BLaER1 (cell line): ENCODE measurements at regions not wholly inside any gene's neighbourhood (a gene's known extent, or its start where the extent isn't known, plus 50 kb on each side); places are given as distances from the start of the nearest gene placed in this dataset.

Experiments
- H3K27ac ChIP-seq: shearing (Covaris generic); formaldehyde crosslinking; 2 replicates; pipeline ENCODE4 v1.8.1; 2022
- H3K27me3 ChIP-seq: shearing (Covaris generic); formaldehyde crosslinking; 2 replicates; pipeline ENCODE4 v1.8.1; 2022
- H3K36me3 ChIP-seq: shearing (Covaris generic); formaldehyde crosslinking; 2 replicates; pipeline ENCODE4 v1.8.1; 2022
- H3K4me1 ChIP-seq: shearing (Covaris generic); formaldehyde crosslinking; 2 replicates; pipeline ENCODE4 v1.8.1; 2022
- H3K4me2 ChIP-seq: shearing (Covaris generic); formaldehyde crosslinking; 2 replicates; pipeline ENCODE4 v1.8.1; 2022
- H3K4me3 ChIP-seq: shearing (Covaris generic); formaldehyde crosslinking; 2 replicates; pipeline ENCODE4 v1.8.1; 2022
- H3K9ac ChIP-seq: shearing (Covaris generic); formaldehyde crosslinking; 2 replicates; pipeline ENCODE4 v1.8.1; 2022
- H3K9me3 ChIP-seq: shearing (Covaris generic); formaldehyde crosslinking; 2 replicates; pipeline ENCODE4 v1.8.1; 2022
- H4K20me1 ChIP-seq: shearing (Covaris generic); formaldehyde crosslinking; 2 replicates; pipeline ENCODE4 v1.8.1; 2022
- Cebpa-rat ChIP-seq: shearing (Covaris generic); IDR thresholded peaks from 2 replicates; pipeline ENCODE4 v1.8.1; 2022

GRCh38 chr4:175910700-175911099 is 98.6 kb upstream of the GPM6A start:
- TF ChIP-seq Cebpa-rat: no peak
- Histone ChIP-seq H3K4me3 (no peak overlapping the region), H3K27ac (no peak overlapping the region), H4K20me1 (no peaks in the 10 kb centered on the region), H3K9me3 (no peaks in the 10 kb centered on the region), H3K9ac (no peak overlapping the region), H3K27me3 (no peaks in the 10 kb centered on the region), H3K4me1 (no peaks in the 10 kb centered on the region), H3K36me3 (no peaks in the 10 kb centered on the region), H3K4me2 (no peak overlapping the region)

DNA sequence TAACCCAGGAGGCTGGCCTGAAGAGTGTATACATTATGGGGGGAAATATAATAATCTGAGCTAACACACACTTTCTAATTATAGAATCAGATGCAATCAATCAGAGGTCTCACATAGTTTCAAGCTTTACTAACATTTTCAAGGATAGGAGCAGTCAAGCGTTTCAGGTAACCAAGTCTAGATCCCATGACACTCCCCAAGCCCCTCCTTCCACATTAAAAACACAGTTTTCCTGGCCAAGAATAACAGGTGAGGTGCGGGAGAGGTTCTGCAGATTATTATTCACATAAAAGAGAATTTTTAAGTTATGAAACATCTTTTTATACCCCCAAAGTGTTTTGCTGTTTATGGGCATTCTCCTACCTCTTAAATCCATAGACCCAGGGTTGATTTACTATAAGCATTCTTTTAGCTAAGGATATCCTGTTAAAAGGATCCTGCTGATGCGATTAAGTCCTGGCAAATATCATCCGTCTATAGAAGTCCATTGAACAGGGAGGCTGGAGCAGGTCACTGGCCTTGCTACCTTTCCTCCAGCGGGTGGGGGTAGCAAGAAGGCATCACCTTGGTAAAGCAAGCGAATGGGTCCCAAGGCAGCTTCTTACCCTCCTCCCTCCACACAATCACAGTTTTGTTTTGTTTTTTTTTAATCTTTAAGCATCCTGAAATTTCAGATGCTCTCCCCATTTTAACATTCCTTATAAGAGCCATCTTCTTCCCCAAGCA is 104.7 kb upstream of the GPM6A start:
- Histone ChIP-seq H3K27me3 (no peaks in the 10 kb centered on the region), H3K9ac (no peak overlapping the region), H3K4me1 (no peaks in the 10 kb centered on the region), H3K4me3 (no peak overlapping the region), H3K27ac (no peak overlapping the region), H3K36me3 (no peaks in the 10 kb centered on the region), H3K4me2 (no peak overlapping the region), H3K9me3 (no peaks in the 10 kb centered on the region), H4K20me1 (no peaks in the 10 kb centered on the region; the same call in 1 of the 2 replicates)
- TF ChIP-seq Cebpa-rat: no peak

DNA sequence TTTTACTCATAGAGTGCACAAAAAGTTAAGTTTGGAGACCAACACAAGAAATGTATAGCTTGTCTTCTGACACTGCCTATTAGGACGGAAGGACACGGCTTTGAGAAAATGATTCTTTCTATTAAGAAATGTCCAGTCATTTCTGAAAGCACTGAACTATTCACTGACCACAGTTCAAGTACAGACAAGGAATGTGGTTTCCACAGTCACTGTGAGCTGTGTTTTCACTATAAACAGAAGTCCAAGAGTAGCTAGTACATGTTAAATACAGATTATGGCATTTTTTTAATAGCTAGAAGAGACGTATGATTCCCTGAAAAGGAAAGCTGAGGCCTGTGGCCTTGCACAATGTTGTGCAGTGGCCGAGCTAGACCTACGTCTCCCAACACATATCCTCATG is 115.1 kb upstream of the GPM6A start:
- no peak for TF ChIP-seq Cebpa-rat

GRCh38 chr4:175929441-175929840 is 117.4 kb upstream of the GPM6A start:
- Histone ChIP-seq H3K4me2 (no peak overlapping the region), H3K27me3 (no peaks in the 10 kb centered on the region)
- no peak for TF ChIP-seq Cebpa-rat

More for the DNA sequence above, 115.1 kb upstream of the GPM6A start:
- H3K27ac ChIP-seq: no peak overlapping the region
- no peaks in the 10 kb centered on the region for H3K27me3 ChIP-seq
- H3K9ac ChIP-seq: no peak overlapping the region
- H3K9me3 ChIP-seq: no peaks in the 10 kb centered on the region
- no peaks in the 10 kb centered on the region for H3K4me1 ChIP-seq
- no peak overlapping the region for H3K4me2 ChIP-seq
- no peak overlapping the region for H3K4me3 ChIP-seq
- H4K20me1 ChIP-seq: no peaks in the 10 kb centered on the region
- no peaks in the 10 kb centered on the region for H3K36me3 ChIP-seq

DNA sequence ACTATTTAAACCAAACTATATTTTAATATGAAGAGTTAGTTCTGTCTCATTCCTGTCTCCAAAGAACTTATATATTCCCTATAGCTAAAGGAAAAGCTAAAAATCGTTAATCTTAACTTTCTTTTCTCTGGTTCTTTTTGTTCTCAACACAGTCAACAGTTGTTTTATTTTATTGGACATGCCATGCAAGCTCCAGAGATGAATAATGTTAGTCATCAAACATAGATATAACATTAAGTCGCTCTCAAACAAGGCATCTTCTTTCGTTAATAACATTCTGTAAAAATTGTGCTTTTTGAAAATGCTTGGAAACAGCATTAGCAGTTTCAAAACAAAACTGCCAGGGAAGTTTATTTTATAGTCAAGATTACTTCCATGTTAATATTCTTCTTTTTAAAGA is 117.9 kb upstream of the GPM6A start:
- no peaks in the 10 kb centered on the region for H3K9me3 ChIP-seq
- H3K4me3 ChIP-seq: no peak overlapping the region
- no peaks in the 10 kb centered on the region for H3K4me1 ChIP-seq
- H3K9ac ChIP-seq: no peak overlapping the region
- no peaks in the 10 kb centered on the region for H4K20me1 ChIP-seq
- no peak overlapping the region for H3K27ac ChIP-seq
- no peaks in the 10 kb centered on the region for H3K36me3 ChIP-seq
- H3K4me2 ChIP-seq: no peak overlapping the region
- H3K27me3 ChIP-seq: no peaks in the 10 kb centered on the region
- TF ChIP-seq Cebpa-rat: no peak

More at GRCh38 chr4:175929441-175929840, 117.4 kb upstream of the GPM6A start:
- no peak overlapping the region for H3K9ac ChIP-seq
- no peaks in the 10 kb centered on the region for H3K36me3 ChIP-seq
- no peaks in the 10 kb centered on the region for H3K9me3 ChIP-seq
- no peaks in the 10 kb centered on the region for H4K20me1 ChIP-seq
- H3K4me1 ChIP-seq: no peaks in the 10 kb centered on the region
- no peak overlapping the region for H3K4me3 ChIP-seq
- no peak overlapping the region for H3K27ac ChIP-seq

GRCh38 chr4:175930471-175930870 is 118.4 kb upstream of the GPM6A start:
- Histone ChIP-seq H4K20me1 (no peaks in the 10 kb centered on the region), H3K9ac (no peak overlapping the region), H3K4me3 (no peak overlapping the region), H3K27me3 (no peaks in the 10 kb centered on the region), H3K4me2 (no peak overlapping the region), H3K4me1 (no peaks in the 10 kb centered on the region), H3K27ac (no peak overlapping the region), H3K36me3 (no peaks in the 10 kb centered on the region), H3K9me3 (no peaks in the 10 kb centered on the region)
- TF ChIP-seq Cebpa-rat: no peak

DNA sequence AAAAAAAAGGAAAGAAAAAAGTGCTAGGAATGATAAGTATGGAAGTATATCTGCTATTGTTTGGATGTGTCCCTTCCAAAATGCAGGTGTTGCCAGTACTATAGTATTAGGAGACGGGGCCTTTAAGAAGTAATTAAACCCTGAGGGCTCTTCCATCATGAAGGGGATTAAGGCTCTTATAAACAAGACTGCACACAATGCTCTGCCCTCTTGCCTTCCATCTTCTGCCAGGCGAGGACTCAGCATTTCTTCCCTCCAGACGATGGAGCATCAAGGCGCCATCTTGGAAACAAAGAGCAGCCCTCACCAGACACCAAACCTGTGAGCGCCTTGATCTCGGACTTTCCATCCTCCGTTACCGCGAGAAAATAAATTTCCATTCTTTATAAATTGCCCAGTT is 120.1 kb upstream of the GPM6A start:
- Histone ChIP-seq H3K36me3 (no peaks in the 10 kb centered on the region), H3K27ac (no peak overlapping the region), H3K4me1 (no peaks in the 10 kb centered on the region), H3K4me3 (no peak overlapping the region), H3K4me2 (no peak overlapping the region), H4K20me1 (no peaks in the 10 kb centered on the region), H3K9ac (no peak overlapping the region), H3K9me3 (no peaks in the 10 kb centered on the region), H3K27me3 (no peaks in the 10 kb centered on the region)
- TF ChIP-seq Cebpa-rat: no peak

- Histone ChIP-seq H3K4me1 (no peaks in the 10 kb centered on the region), H4K20me1 (no peaks in the 10 kb centered on the region), H3K4me3 (no peak overlapping the region), H3K27me3 (no peaks in the 10 kb centered on the region), H3K9ac (no peak overlapping the region), H3K36me3 (no peaks in the 10 kb centered on the region), H3K27ac (no peak overlapping the region), H3K9me3 (no peaks in the 10 kb centered on the region), H3K4me2 (no peak overlapping the region)
- no peak for TF ChIP-seq Cebpa-rat
Measured at GRCh38 chr4:175934506-175934905, 122.4 kb upstream of the GPM6A start.

GRCh38 chr4:175935016-175935661 is 123.1 kb upstream of the GPM6A start:
- Histone ChIP-seq H4K20me1 (no peaks in the 10 kb centered on the region), H3K4me3 (no peak overlapping the region), H3K4me1 (no peaks in the 10 kb centered on the region), H3K27me3 (no peaks in the 10 kb centered on the region), H3K27ac (no peak overlapping the region), H3K9me3 (no peaks in the 10 kb centered on the region), H3K36me3 (no peaks in the 10 kb centered on the region), H3K4me2 (no peak overlapping the region), H3K9ac (no peak overlapping the region)
- TF ChIP-seq Cebpa-rat: no peak

- Histone ChIP-seq H3K4me2 (no peak overlapping the region), H3K4me1 (peaks cover 10% of the 10 kb centered on the region), H4K20me1 (no peaks in the 10 kb centered on the region), H3K36me3 (no peaks in the 10 kb centered on the region), H3K27ac (no peak overlapping the region), H3K9ac (no peak overlapping the region), H3K9me3 (no peaks in the 10 kb centered on the region), H3K27me3 (no peaks in the 10 kb centered on the region), H3K4me3 (no peak overlapping the region)
- TF ChIP-seq Cebpa-rat: no peak
Measured at GRCh38 chr4:175944126-175944910, 121.3 kb upstream of the WDR17 start.
